ENCODE measurements at regions not wholly inside any gene's neighbourhood (a gene's known extent, or its start where the extent isn't known, plus 50 kb on each side); places are given as distances from the start of the nearest gene placed in this dataset.
A peak's percentile ranks its signal among the peaks of the same experiment; 100 is the strongest.

GRCh38 chr1:37118790-37119189 is 84.5 kb upstream of the GRIK3 start:
- H3K36me3 ChIP-seq (ENCODE audit: control insufficient read depth, insufficient read depth, low read length), result no peaks in the 10 kb centered on the region
- ChIA-PET POLR2A (no interaction called here), CTCF (no interaction called here)
- H3K27me3 ChIP-seq (ENCODE audit: control insufficient read depth, insufficient read depth, low read length), result no peaks in the 10 kb centered on the region
- H3K4me3 ChIP-seq (ENCODE audit: low read depth, low read length), result no peak overlapping the region
- no peak for DNase-seq (ENCODE audit: low read depth)
- no peak for TF ChIP-seq CTCF (IDR thresholded peaks at IDR 0.05; ENCODE audit: insufficient read depth, low read depth, low read length)

- Histone ChIP-seq H3K36me3 (ENCODE audit: control insufficient read depth, insufficient read depth, low read length) (no peaks in the 10 kb centered on the region), H3K27me3 (ENCODE audit: control insufficient read depth, insufficient read depth, low read length) (no peaks in the 10 kb centered on the region), H3K4me3 (ENCODE audit: low read depth, low read length) (no peak overlapping the region)
- TF ChIP-seq CTCF (IDR thresholded peaks at IDR 0.05; ENCODE audit: insufficient read depth, low read depth, low read length), result no peak
- ChIA-PET POLR2A (no interaction called here), CTCF (no interaction called here)
- DNase-seq (ENCODE audit: low read depth), result no peak
These were observed 86.0 kb upstream of the GRIK3 start for GRCh38 chr1:37120279-37120678.

DNA sequence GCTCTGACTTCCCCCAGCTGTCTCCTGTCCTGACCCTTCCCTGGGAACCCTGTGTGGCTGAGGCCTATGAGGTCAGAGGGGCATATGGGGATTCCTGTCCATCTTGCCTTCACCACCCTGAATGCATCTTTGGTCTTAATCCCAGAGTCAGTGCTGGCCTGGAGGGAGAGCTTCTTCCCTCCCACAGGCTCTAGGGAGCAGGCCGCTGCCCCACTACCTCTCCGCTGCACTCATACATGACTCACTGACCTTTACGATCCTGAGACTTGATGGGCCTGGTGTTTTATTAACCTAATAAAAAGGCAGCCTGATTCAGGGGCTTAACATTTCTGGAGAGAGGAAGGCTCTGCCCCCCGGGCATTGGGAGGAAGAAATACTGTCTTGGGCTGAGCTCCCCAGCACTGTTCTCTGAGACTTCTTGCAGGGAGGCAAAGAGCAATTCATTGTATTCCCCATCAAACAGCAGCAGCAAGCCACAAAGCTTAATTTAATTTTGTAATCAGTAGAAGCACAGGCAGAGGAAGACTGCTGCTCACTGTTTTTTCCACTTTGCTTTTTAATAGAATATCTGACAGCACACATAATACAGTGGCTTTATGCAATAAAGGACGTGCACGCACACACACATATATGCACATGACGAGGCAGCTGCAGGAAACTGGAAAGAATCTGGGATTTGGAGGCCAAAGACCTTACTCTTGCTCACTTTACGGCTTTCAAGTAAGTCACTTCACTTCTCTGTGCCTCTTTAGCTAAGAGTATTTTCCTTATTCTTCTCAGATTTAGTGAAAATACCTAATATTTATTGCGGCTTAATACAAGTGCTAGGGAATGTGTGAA is 89.2 kb upstream of the GRIK3 start:
- Histone ChIP-seq H3K27me3 (ENCODE audit: control insufficient read depth, insufficient read depth, low read length) (no peaks in the 10 kb centered on the region), H3K36me3 (ENCODE audit: control insufficient read depth, insufficient read depth, low read length) (no peaks in the 10 kb centered on the region), H3K4me3 (ENCODE audit: low read depth, low read length) (no peak overlapping the region)
- no peak for TF ChIP-seq CTCF (IDR thresholded peaks at IDR 0.05; ENCODE audit: insufficient read depth, low read depth, low read length)
- peak; percentile 31 for DNase-seq (ENCODE audit: low read depth)
- ChIA-PET POLR2A (no interaction called here), CTCF (interaction anchor here (0.6 kb wide), 1 partner anchor 117 kb away, joined by 3 read pairs; no protein-coding TSS in a partner anchor)

DNA sequence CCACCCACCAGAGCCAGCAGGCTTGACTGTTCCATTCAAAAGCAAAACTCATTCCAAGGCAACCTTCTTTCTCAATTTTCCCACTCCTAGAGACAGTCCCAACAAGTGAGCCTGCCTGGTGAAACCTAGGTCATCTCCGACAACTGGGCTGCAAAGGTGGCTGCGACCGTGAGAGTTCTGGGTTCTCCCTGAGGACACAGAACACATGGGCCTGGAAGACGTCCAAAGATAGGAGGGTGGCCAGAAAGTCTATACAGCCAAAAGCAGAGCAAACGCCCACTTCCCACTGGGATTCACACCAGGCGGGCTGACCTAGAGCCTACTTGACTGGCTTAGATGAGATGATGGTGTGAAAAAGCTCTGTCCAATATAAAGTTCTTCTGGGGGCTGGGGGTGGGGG is 90.2 kb upstream of the GRIK3 start:
- CTCF ChIA-PET, result no interaction called here
- TF ChIP-seq CTCF (IDR thresholded peaks at IDR 0.05; ENCODE audit: insufficient read depth, low read depth, low read length), result no peak
- no peak for DNase-seq (ENCODE audit: low read depth)
- H3K27me3 ChIP-seq (ENCODE audit: control insufficient read depth, insufficient read depth, low read length), result no peaks in the 10 kb centered on the region
- no peaks in the 10 kb centered on the region for H3K36me3 ChIP-seq (ENCODE audit: control insufficient read depth, insufficient read depth, low read length)
- POLR2A ChIA-PET, result no interaction called here
- H3K4me3 ChIP-seq (ENCODE audit: low read depth, low read length), result no peak overlapping the region

DNA sequence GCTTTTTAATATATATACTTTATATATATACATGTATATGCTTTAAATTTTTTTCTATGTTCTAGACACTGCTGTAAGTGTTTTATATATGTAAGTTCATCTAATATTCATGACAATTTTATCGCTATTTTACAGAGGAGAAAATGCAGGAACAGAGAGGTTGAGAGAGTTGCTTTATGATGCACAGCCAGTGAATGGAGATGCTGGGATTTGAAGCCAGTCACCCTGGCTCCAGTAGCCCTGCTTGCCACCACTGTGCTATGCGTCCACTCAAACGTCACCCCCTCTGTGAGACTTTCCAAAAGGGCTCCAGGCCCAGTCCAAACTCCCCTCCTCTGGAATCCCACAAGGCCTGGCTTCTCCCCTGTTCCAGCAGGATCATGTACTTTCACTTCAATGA is 91.0 kb upstream of the GRIK3 start:
- H3K36me3 ChIP-seq (ENCODE audit: control insufficient read depth, insufficient read depth, low read length), result no peaks in the 10 kb centered on the region
- H3K4me3 ChIP-seq (ENCODE audit: low read depth, low read length), result no peak overlapping the region
- ChIA-PET POLR2A (no interaction called here), CTCF (no interaction called here)
- no peaks in the 10 kb centered on the region for H3K27me3 ChIP-seq (ENCODE audit: control insufficient read depth, insufficient read depth, low read length)
- DNase-seq (ENCODE audit: low read depth), result no peak
- TF ChIP-seq CTCF (IDR thresholded peaks at IDR 0.05; ENCODE audit: insufficient read depth, low read depth, low read length), result no peak
